Activated naive CD4-positive, alpha-beta T cell treated with anti-CD3 and anti-CD28 coated beads, Interleukin-2, amount 50 U/mL, for 72 hours (primary cell): ENCODE measurements at regions not wholly inside any gene's neighbourhood (a gene's known extent, or its start where the extent isn't known, plus 50 kb on each side); places are given as distances from the start of the nearest gene placed in this dataset.

Experiments
- ATAC-seq, 2 donors: fragments of 150-1000 bp; cut with Tn5 transposase; 2 replicates each; pipeline ENCODE4 v1.10.0; 2021; ENCODE audit warnings: mild to moderate bottlenecking in 2 of 2, moderate library complexity in 2 of 2
- DNase-seq, 2 donors: peaks; one replicate each; pipeline ENCODE4 v3.0.0; 2021 to 2022; ENCODE audit warnings: low spot score in 2 of 2
- H3K27ac Mint-ChIP-seq, 2 donors: one replicate each; pipeline ENCODE4 v1.8.0; 2022; ENCODE audit warnings: mild to moderate bottlenecking in 2 of 2, mixed read lengths in 2 of 2
- H3K36me3 Mint-ChIP-seq, 2 donors: one replicate each; pipeline ENCODE4 v1.8.0; 2022; ENCODE audit warnings: mixed read lengths in 2 of 2
- H3K9me3 Mint-ChIP-seq, 2 donors: one replicate each; pipeline ENCODE4 v1.8.0; 2022; ENCODE audit warnings: mixed read lengths in 2 of 2

GRCh38 chr18:72391427-72391826 lies 152.7 kb downstream of the CBLN2 start:
- DNase-seq (no peak), ATAC-seq (no peak)
- H3K9me3 Mint-ChIP-seq, result peaks cover 3 to 7% of the 10 kb centered on the region in 2 donors
- H3K36me3 Mint-ChIP-seq, result no peaks in the 10 kb centered on the region
- no peak overlapping the region for H3K27ac Mint-ChIP-seq

GRCh38 chr18:72378016-72378415 lies 166.1 kb downstream of the CBLN2 start:
- Mint-ChIP-seq H3K36me3 (no peaks in the 10 kb centered on the region), H3K27ac (no peak overlapping the region), H3K9me3 (peaks cover 0 to 10% of the 10 kb centered on the region in 2 donors)
- ATAC-seq (no peak), DNase-seq (no peak)

GRCh38 chr18:72376256-72376655 lies 167.9 kb downstream of the CBLN2 start:
- Mint-ChIP-seq H3K36me3 (no peaks in the 10 kb centered on the region), H3K9me3 (peaks cover 0 to 11% of the 10 kb centered on the region in 2 donors), H3K27ac (no peak overlapping the region)
- ATAC-seq (no peak), DNase-seq (no peak)

DNA sequence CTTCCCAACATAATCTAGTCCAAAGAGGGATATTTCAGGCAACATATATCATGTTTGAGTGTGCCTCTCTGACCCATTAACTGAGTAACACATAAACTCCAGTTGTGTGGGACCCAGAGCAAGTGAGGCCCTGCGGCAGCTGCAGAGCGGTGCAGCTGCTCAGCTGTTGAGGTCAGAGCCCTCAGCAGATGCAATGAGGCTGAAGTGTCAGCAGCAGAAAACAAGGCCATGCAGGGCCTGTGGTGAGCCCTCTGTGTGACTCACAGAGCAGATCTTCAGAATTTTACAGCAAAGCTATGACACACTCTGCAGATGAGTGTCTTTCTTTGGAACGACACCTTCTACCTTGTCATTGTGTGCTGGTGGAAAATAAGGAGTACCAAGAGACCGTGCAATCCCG lies 168.5 kb downstream of the CBLN2 start:
- H3K27ac Mint-ChIP-seq, result no peak overlapping the region
- DNase-seq, result no peak
- ATAC-seq, result no peak

GRCh38 chr18:72372076-72372475 lies 172.1 kb downstream of the CBLN2 start:
- DNase-seq, result no peak
- no peak for ATAC-seq
- no peaks in the 10 kb centered on the region for H3K36me3 Mint-ChIP-seq
- peaks cover 8 to 19% of the 10 kb centered on the region in 2 donors for H3K9me3 Mint-ChIP-seq
- no peak overlapping the region for H3K27ac Mint-ChIP-seq

More for the DNA sequence above, 168.5 kb downstream of the CBLN2 start:
- H3K36me3 Mint-ChIP-seq, result no peaks in the 10 kb centered on the region
- H3K9me3 Mint-ChIP-seq, result peaks cover 0 to 17% of the 10 kb centered on the region in 2 donors

DNA sequence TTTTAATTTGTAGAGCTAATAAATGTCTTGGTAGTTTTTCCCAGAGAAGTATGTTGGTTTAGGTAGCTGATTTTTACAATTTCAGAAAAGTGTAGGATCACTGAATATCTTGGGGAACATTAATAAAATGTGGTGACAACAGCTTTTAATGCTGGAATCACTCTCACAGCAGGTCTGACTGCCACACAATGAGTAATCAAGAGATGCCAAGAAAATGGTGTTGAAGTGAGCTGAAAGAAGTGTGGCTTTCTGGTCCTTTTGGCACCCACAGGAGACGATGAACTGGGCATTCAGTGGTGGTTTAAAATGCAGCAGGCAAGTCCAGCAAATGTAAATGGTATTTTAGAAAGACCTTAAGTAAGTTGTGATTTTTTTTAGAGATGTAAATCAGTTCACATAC lies 175.8 kb downstream of the CBLN2 start:
- no peak overlapping the region for H3K27ac Mint-ChIP-seq
- no peak for ATAC-seq
- no peak for DNase-seq
- no peaks in the 10 kb centered on the region for H3K36me3 Mint-ChIP-seq
- H3K9me3 Mint-ChIP-seq, result peaks cover 13 to 25% of the 10 kb centered on the region in 2 donors

GRCh38 chr18:72360634-72361033 lies 183.5 kb downstream of the CBLN2 start:
- Mint-ChIP-seq H3K27ac (no peak overlapping the region), H3K9me3 (peaks cover 11 to 22% of the 10 kb centered on the region in 2 donors), H3K36me3 (no peaks in the 10 kb centered on the region)
- no peak for ATAC-seq
- no peak for DNase-seq

GRCh38 chr18:72342933-72343332 lies 201.2 kb downstream of the CBLN2 start:
- ATAC-seq (no peak), DNase-seq (no peak)
- H3K36me3 Mint-ChIP-seq, result no peaks in the 10 kb centered on the region
- H3K27ac Mint-ChIP-seq, result no peak overlapping the region
- H3K9me3 Mint-ChIP-seq, result peaks cover 6% of the 10 kb centered on the region in 2 donors

- H3K27ac Mint-ChIP-seq, result no peak overlapping the region
- H3K9me3 Mint-ChIP-seq, result peaks cover 5 to 9% of the 10 kb centered on the region in 2 donors
- ATAC-seq (no peak), DNase-seq (no peak)
- no peaks in the 10 kb centered on the region for H3K36me3 Mint-ChIP-seq
These were observed 204.2 kb downstream of the CBLN2 start for GRCh38 chr18:72339976-72340375.

DNA sequence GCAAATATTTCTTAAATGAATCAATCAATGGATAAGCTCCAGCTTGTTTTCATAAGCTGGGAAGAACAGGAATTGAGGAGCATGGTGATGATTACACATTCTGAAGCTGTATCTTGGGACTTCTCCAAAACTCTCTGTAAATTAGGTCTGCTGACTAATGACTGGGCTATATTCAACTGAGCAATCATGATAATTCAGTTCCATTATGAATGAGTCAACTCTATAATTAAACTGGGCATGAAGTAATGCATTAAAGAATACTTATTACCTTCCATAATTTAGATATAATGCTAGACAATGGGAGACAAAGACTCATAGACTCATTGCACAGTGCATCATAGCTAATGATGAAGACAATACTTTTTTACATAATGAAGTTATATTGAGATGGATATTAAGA lies 207.4 kb downstream of the CBLN2 start:
- DNase-seq (no peak), ATAC-seq (no peak)
- Mint-ChIP-seq H3K36me3 (no peaks in the 10 kb centered on the region), H3K27ac (no peak overlapping the region), H3K9me3 (peaks cover 0 to 9% of the 10 kb centered on the region in 2 donors)

DNA sequence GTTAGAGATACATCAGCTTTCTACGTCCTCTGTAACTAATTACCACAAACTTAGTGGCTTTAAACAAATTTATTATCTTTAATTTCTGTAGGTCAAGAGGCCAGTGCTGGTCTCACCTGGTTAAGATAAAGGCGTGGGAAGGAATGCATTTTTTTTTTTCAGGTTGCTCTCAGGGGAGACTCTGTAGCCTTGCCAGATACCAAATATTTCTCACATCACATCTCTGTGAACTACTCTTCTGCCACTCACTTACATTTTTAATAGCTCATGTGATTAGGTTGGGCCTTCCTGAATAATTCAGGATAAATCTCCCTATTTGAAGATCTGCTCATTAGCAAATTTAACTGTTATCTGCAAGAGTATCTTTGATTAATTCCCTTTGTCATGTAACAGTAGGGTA lies 214.6 kb downstream of the CBLN2 start:
- Mint-ChIP-seq H3K27ac (no peak overlapping the region), H3K36me3 (no peaks in the 10 kb centered on the region), H3K9me3 (peaks cover 0 to 5% of the 10 kb centered on the region in 2 donors)
- ATAC-seq (no peak), DNase-seq (no peak)

DNA sequence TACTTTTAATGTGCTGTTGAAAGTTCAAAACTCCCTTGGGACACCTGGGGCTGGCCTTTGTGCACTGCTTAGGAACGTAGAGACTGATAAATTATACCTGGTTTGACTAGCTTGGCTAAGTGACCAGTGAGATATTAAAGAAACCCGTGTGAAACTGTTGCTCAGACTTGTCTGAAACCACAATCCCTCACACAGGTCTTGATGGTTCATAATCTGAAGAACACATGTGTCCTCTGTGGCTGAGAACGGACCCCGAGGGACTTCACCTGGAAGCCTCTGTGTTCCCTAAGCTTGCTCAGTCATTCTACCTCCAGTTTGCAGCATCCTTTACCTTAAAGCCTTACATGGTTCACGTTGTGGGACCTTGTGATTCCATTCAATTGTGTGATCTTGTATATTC lies 218.8 kb downstream of the CBLN2 start:
- Mint-ChIP-seq H3K9me3 (peaks cover 3 to 7% of the 10 kb centered on the region in 2 donors), H3K36me3 (no peaks in the 10 kb centered on the region), H3K27ac (no peak overlapping the region)
- ATAC-seq, result no peak
- no peak for DNase-seq

DNA sequence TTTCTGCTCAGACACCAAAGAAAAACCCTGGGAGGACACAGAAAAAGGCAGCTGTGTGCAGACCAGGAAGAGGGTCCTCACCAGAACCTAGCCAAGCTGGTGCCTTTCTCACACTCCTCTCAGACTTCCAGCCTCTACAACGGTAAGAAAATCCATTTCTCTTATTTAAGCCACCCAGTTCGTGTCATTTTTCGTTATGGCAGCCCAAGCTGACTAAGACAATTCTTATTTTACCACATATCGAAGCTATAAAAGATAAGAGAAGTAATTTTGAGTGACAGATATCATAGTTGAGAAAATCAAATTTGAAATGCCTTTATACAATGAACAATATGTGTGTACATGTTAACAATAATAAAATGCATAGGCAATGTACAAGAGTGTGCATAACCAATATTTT lies 219.5 kb downstream of the CBLN2 start:
- peaks cover 3 to 7% of the 10 kb centered on the region in 2 donors for H3K9me3 Mint-ChIP-seq
- DNase-seq (no peak), ATAC-seq (no peak)
- H3K36me3 Mint-ChIP-seq, result no peaks in the 10 kb centered on the region
- no peak overlapping the region for H3K27ac Mint-ChIP-seq

DNA sequence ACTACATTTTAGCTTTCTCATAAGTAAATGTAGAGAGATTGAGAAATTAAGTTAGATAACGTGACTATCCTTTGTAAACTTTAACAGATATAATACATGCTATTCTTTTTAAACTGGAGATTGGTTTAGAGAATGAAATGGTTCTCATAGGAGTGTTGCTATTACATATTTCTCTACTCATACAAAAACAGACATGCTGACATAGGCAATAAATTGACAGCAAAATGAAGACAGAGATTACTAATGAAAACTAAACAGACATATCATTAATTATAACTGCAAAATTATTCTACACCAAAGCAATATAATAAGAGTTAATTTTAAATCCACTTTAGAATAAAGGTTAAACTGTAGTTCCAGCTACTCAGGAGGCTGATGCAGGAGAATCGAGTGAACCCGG lies 227.6 kb downstream of the CBLN2 start:
- no peak for DNase-seq
- no peak for ATAC-seq
- Mint-ChIP-seq H3K9me3 (peaks cover 5 to 18% of the 10 kb centered on the region in 2 donors), H3K27ac (no peak overlapping the region), H3K36me3 (no peaks in the 10 kb centered on the region)

GRCh38 chr18:72283148-72283925 lies 260.8 kb downstream of the CBLN2 start:
- H3K36me3 Mint-ChIP-seq, result no peaks in the 10 kb centered on the region
- peaks cover 0 to 15% of the 10 kb centered on the region in 2 donors for H3K9me3 Mint-ChIP-seq
- ATAC-seq (no peak), DNase-seq (no peak)
- H3K27ac Mint-ChIP-seq, result no peak overlapping the region

- Mint-ChIP-seq H3K36me3 (peaks cover 0 to 14% of the 10 kb centered on the region in 2 donors), H3K9me3 (peaks cover 15 to 28% of the 10 kb centered on the region in 2 donors), H3K27ac (no peak overlapping the region)
- DNase-seq (no peak), ATAC-seq (no peak)
These were observed 271.1 kb downstream of the CBLN2 start for GRCh38 chr18:72273025-72273424.

DNA sequence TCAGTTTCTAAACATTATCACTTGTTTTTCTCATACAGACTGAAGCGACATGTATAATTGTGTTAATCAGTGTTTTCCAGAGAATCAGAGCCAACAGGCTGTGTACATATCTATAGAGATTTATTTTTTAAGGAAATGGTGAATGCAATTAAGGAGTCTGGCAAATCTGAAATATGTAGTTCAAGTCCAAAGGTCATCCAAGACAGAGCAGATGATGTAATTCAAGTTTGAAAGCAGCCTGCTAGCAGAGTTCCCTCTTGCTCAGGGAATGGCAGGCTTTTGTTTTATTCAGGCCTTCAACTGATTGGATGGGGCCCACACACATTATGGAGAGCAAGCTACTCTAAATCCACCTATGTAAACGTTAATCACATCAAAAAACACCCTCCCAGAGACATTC lies 282.6 kb downstream of the CBLN2 start:
- H3K9me3 Mint-ChIP-seq, result no peaks in the 10 kb centered on the region
- DNase-seq (no peak), ATAC-seq (no peak)
- no peak overlapping the region for H3K27ac Mint-ChIP-seq
- H3K36me3 Mint-ChIP-seq, result no peaks in the 10 kb centered on the region

GRCh38 chr18:72246076-72246475 lies 298.1 kb downstream of the CBLN2 start:
- ATAC-seq (no peak), DNase-seq (no peak)

More at GRCh38 chr18:72246076-72246475, 298.1 kb downstream of the CBLN2 start:
- peaks cover 0 to 13% of the 10 kb centered on the region in 2 donors for H3K9me3 Mint-ChIP-seq
- H3K27ac Mint-ChIP-seq, result no peak overlapping the region
- H3K36me3 Mint-ChIP-seq, result no peaks in the 10 kb centered on the region
